ENCODE measurements at regions not wholly inside any gene's neighbourhood (a gene's known extent, or its start where the extent isn't known, plus 50 kb on each side); places are given as distances from the start of the nearest gene placed in this dataset.

GRCh38 chr9:16342246-16343020 is 528.0 kb downstream of the BNC2 start (continued):
- TF ChIP-seq CREB3L1 (IDR thresholded peaks at IDR 0.05; ENCODE audit: borderline replicate concordance, low read depth): no peak
- TF ChIP-seq PHB (CRISPR knock-in tag; IDR thresholded peaks at IDR 0.05): no peak
- TF ChIP-seq JUNB (CRISPR knock-in tag; conservative IDR thresholded peaks at IDR 0.05): no peak

GRCh38 chr9:16343249-16344237 is 526.9 kb downstream of the BNC2 start:
- no peak for FAIRE-seq
- intact Hi-C loops (cut with micrococcal nuclease): no loop called here
- no TSS peak for BruUV-seq (replicated peaks)

More at GRCh38 chr9:16343249-16344237, 526.9 kb downstream of the BNC2 start:
- Histone ChIP-seq H3K4me1 (replicated peaks in 1 of 2; ENCODE audit: control insufficient read depth in 2 of 2, insufficient read depth in 2 of 2, low read length in 2 of 2) (no peaks in the 10 kb centered on the region), H3K27me3 (ENCODE audit: control insufficient read depth in 2 of 2, insufficient read depth in 2 of 2, low read length in 2 of 2) (no peaks in the 10 kb centered on the region), H3K27ac (ENCODE audit: extremely low read depth, low read depth, low read length) (no peak overlapping the region), H2AFZ (ENCODE audit: low read depth, low read length) (no peak overlapping the region), H3K9me3 (replicated peaks; ENCODE audit: control insufficient read depth, insufficient read depth, low read depth, low read length) (no peaks in the 10 kb centered on the region), H3K9ac (ENCODE audit: insufficient read depth in 1 of 2, low read depth in 2 of 2, low read length in 2 of 2) (no peak overlapping the region), H4K20me1 (replicated peaks; ENCODE audit: control insufficient read depth, insufficient read depth, low read length) (no peaks in the 10 kb centered on the region), H3K79me2 (ENCODE audit: control insufficient read depth, insufficient read depth, low read length) (no peaks in the 10 kb centered on the region), H3K4me3 (no peak overlapping the region), H3K9me1 (ENCODE audit: control insufficient read depth, insufficient read depth, low read length) (no peaks in the 10 kb centered on the region), H3K4me2 (ENCODE audit: insufficient read depth, low read length) (no peak overlapping the region), H3K36me3 (ENCODE audit: control insufficient read depth, insufficient read depth, low read length) (no peaks in the 10 kb centered on the region)
- in situ Hi-C loops (cut with MboI): no loop called here
- ATAC-seq (no peak), DNase-seq (ENCODE audit: extremely low read depth in 1 of 4, low spot score in 3 of 4) (no peak)
- TF ChIP-seq SFPQ (IDR thresholded peaks at IDR 0.05; ENCODE audit: low read depth, low read length) (no peak), CHD1 (IDR thresholded peaks at IDR 0.05; ENCODE audit: low read length) (no peak), RBM25 (IDR thresholded peaks at IDR 0.05; ENCODE audit: low read depth, low read length, severe bottlenecking) (no peak), BMI1 (IDR thresholded peaks at IDR 0.05; ENCODE audit: low read length) (no peak)
- ChIA-PET CTCF (ENCODE audit: low intra/inter-chr PET ratio) (no interaction called here), POLR2A (no interaction called here)
- WGBS (ENCODE audit: insufficient coverage, low coverage, missing lambda C conversion rate): 0% methylated on average over 11 of the region's 12 CpGs

All from K562 (cell line).